H9 (cell line): ENCODE measurements at regions not wholly inside any gene's neighbourhood (a gene's known extent, or its start where the extent isn't known, plus 50 kb on each side); places are given as distances from the start of the nearest gene placed in this dataset.

Experiments
- DNase-seq: peaks from one replicate; pipeline ENCODE4 v3.0.0-alpha.2; 2017
- H2AFZ ChIP-seq: one replicate; pipeline ENCODE4 v1.6.1; 2013; ENCODE audit warnings: mild to moderate bottlenecking, low read length, control low read depth, moderate library complexity
- H2AK5ac ChIP-seq: 2 replicates; pipeline ENCODE4 v1.6.1; 2013; ENCODE audit warnings: low read length, control low read depth, mixed read lengths; ENCODE audit not compliant: insufficient read length
- H2BK120ac ChIP-seq: one replicate; pipeline ENCODE4 v1.6.1; 2013; ENCODE audit warnings: low read depth, mild to moderate bottlenecking, low read length, control low read depth, inconsistent platforms; ENCODE audit not compliant: poor library complexity, severe bottlenecking
- H2BK12ac ChIP-seq: 2 replicates; pipeline ENCODE4 v1.6.1; 2013; ENCODE audit warnings: low read length, control low read depth, mixed read lengths, low read depth; ENCODE audit not compliant: insufficient read length
- H2BK15ac ChIP-seq: 2 replicates; pipeline ENCODE4 v1.6.1; 2013; ENCODE audit warnings: low read depth, low read length, control low read depth
- H2BK20ac ChIP-seq: one replicate; pipeline ENCODE4 v1.6.1; 2013; ENCODE audit warnings: low read depth, mild to moderate bottlenecking, low read length, control low read depth, inconsistent platforms; ENCODE audit not compliant: poor library complexity, severe bottlenecking
- H2BK5ac ChIP-seq: 2 replicates; pipeline ENCODE4 v1.6.1; 2013; ENCODE audit warnings: low read length, control low read depth, mixed read lengths; ENCODE audit not compliant: insufficient read length
- H3K14ac ChIP-seq: 2 replicates; pipeline ENCODE4 v1.6.1; 2013; ENCODE audit warnings: low read length, control low read depth; ENCODE audit not compliant: insufficient read depth
- H3K18ac ChIP-seq: 2 replicates; pipeline ENCODE4 v1.6.1; 2013; ENCODE audit warnings: low read depth, mild to moderate bottlenecking, mixed read lengths, low read length, control low read depth; ENCODE audit not compliant: insufficient read length
- H3K23ac ChIP-seq: 2 replicates; pipeline ENCODE4 v1.6.1; 2013; ENCODE audit warnings: low read length, control low read depth, mixed read lengths, low read depth; ENCODE audit not compliant: insufficient read length
- H3K23me2 ChIP-seq: 2 replicates; pipeline ENCODE4 v1.6.1; 2013; ENCODE audit warnings: low read depth, mild to moderate bottlenecking, mixed read lengths, low read length, control low read depth; ENCODE audit not compliant: insufficient read length, poor library complexity, severe bottlenecking
- H3K27ac ChIP-seq: 2 replicates; pipeline ENCODE4 v1.5.1; 2013; ENCODE audit warnings: low read length, control low read depth, mixed read lengths, low read depth; ENCODE audit not compliant: insufficient read length
- H3K27me3 ChIP-seq: 2 replicates; pipeline ENCODE4 v1.6.1; 2013; ENCODE audit warnings: low read length, control low read depth, inconsistent platforms; ENCODE audit not compliant: insufficient read depth
- H3K4ac ChIP-seq: 2 replicates; pipeline ENCODE4 v1.6.1; 2013; ENCODE audit warnings: low read depth, mild to moderate bottlenecking, control low read depth, inconsistent platforms, low read length, moderate library complexity
- H3K4me1 ChIP-seq: 2 replicates; pipeline ENCODE4 v1.6.1; 2013; ENCODE audit warnings: low read length, control low read depth, inconsistent platforms; ENCODE audit not compliant: insufficient read depth
- H3K4me2 ChIP-seq: 2 replicates; pipeline ENCODE4 v1.6.1; 2013; ENCODE audit warnings: low read length, control low read depth, mixed read lengths; ENCODE audit not compliant: insufficient read length, insufficient read depth
- H3K56ac ChIP-seq: 2 replicates; pipeline ENCODE4 v1.6.1; 2013; ENCODE audit warnings: low read depth, mild to moderate bottlenecking, mixed read lengths, low read length, control low read depth; ENCODE audit not compliant: insufficient read length
- H3K79me1 ChIP-seq: 2 replicates; pipeline ENCODE4 v1.6.1; 2013; ENCODE audit warnings: low read depth, mild to moderate bottlenecking, moderate library complexity, low read length, control low read depth, inconsistent platforms; ENCODE audit not compliant: insufficient read depth, poor library complexity, severe bottlenecking
- H3K79me2 ChIP-seq: 2 replicates; pipeline ENCODE4 v1.6.1; 2013; ENCODE audit warnings: low read length, control low read depth, inconsistent platforms; ENCODE audit not compliant: insufficient read depth
- H3K9ac ChIP-seq: 2 replicates; pipeline ENCODE4 v1.6.1; 2013; ENCODE audit warnings: low read length, control low read depth, mixed read lengths; ENCODE audit not compliant: insufficient read length; ENCODE audit errors: extremely low read depth
- H3K9me3 ChIP-seq: one replicate; pipeline ENCODE4 v1.6.1; 2013; ENCODE audit warnings: low read depth, low read length, inconsistent platforms; ENCODE audit not compliant: control insufficient read depth
- H3T11ph ChIP-seq: one replicate; pipeline ENCODE4 v1.6.1; 2013; ENCODE audit warnings: mild to moderate bottlenecking, low read length, control low read depth, inconsistent platforms
- H4K20me1 ChIP-seq: one replicate; pipeline ENCODE4 v1.6.1; 2013; ENCODE audit not compliant: control insufficient read depth, insufficient read length, insufficient read depth
- H4K5ac ChIP-seq: 2 replicates; pipeline ENCODE4 v1.6.1; 2013; ENCODE audit warnings: low read depth, mild to moderate bottlenecking, mixed read lengths, low read length, control low read depth; ENCODE audit not compliant: insufficient read length
- H4K8ac ChIP-seq: replicated peaks from 2 replicates; pipeline ENCODE4 v1.6.1; 2013; ENCODE audit warnings: low read length, control low read depth, mixed read lengths, low read depth; ENCODE audit not compliant: insufficient read length
- H4K91ac ChIP-seq: 2 replicates; pipeline ENCODE4 v1.6.1; 2013; ENCODE audit warnings: low read depth, mild to moderate bottlenecking, moderate library complexity, mixed read lengths, low read length, control low read depth; ENCODE audit not compliant: insufficient read length
- H3K27ac Mint-ChIP-seq, 3 experiments: 2 replicates in 2 of 3; 3 replicates in 1 of 3; pipeline ENCODE4 v1.8.0; 2020 to 2021; ENCODE audit warnings: mixed read lengths in 3 of 3, mild to moderate bottlenecking in 1 of 3, moderate library complexity in 1 of 3
- H3K27me3 Mint-ChIP-seq: 2 replicates; pipeline ENCODE4 v1.8.0; 2021; ENCODE audit warnings: low read depth, mild to moderate bottlenecking, moderate library complexity, mixed read lengths
- H3K36me3 Mint-ChIP-seq, 3 experiments: 2 replicates in 2 of 3; 3 replicates in 1 of 3; pipeline ENCODE4 v1.8.0; 2020 to 2021; ENCODE audit warnings: low read depth in 3 of 3, mixed read lengths in 3 of 3; ENCODE audit not compliant: insufficient read depth in 1 of 3
- H3K4me1 Mint-ChIP-seq, 2 experiments: 2 replicates each; pipeline ENCODE4 v1.8.0; 2020; ENCODE audit warnings: mixed read lengths in 2 of 2
- H3K4me3 Mint-ChIP-seq, 2 experiments: 2 replicates in 1 of 2; 3 replicates in 1 of 2; pipeline ENCODE4 v1.8.0; 2020 to 2021; ENCODE audit warnings: mild to moderate bottlenecking in 2 of 2, mixed read lengths in 2 of 2, moderate library complexity in 1 of 2
- H3K9me3 Mint-ChIP-seq, 2 experiments: 2 replicates in 1 of 2; 3 replicates in 1 of 2; pipeline ENCODE4 v1.8.0; 2020; ENCODE audit warnings: mild to moderate bottlenecking in 2 of 2, mixed read lengths in 2 of 2, moderate library complexity in 1 of 2
- CTCF ChIP-seq: fragments of 200-600 bp; sonication (generic); conservative IDR thresholded peaks from 3 replicates; pipeline ENCODE4 v1.8.0; 2021; ENCODE audit warnings: antibody characterized with exemption, mild to moderate bottlenecking
- WGBS: extraction: QIAGEN DNeasy Blood & Tissue Kit; methylation state at CpG from one replicate; pipeline ENCODE4 v1.1.7; 2013; ENCODE audit warnings: missing lambda C conversion rate, low lambda C conversion rate, mixed read lengths; ENCODE audit not compliant: insufficient read length; ENCODE audit errors: extremely low coverage; 5-methylcytosine and 5-hydroxymethylcytosine counted together

DNA sequence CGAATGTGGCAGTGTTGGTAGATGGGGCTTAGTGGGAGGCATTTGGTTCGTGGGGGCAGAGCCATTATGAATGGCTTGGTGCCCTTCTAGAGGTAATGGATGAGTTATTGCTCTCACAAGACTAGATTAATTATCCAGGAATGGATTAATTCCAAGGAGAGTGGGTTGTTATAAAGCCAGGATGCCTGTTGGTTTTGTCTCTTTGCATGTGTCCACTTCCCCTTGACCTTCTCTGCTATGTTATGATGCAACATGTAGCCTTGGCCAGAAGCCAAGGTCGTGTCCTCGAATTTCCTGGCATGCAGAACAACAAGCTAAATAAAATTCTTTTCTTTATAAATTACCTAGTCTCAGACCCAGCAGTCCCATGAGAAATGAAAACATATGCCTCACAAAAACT lies 111.2 kb upstream of the PLS3 start:
- H2AFZ ChIP-seq = no peak overlapping the region
- no peaks in the 10 kb centered on the region for H3K4me1 ChIP-seq
- H3K4ac ChIP-seq = no peak overlapping the region
- no peak overlapping the region for H4K91ac ChIP-seq
- no peak for TF ChIP-seq CTCF
- H4K8ac ChIP-seq = no peak overlapping the region
- WGBS = no CpG with 5 or more reads among the region's 4 CpGs
- no peaks in the 10 kb centered on the region for H3K9me3 Mint-ChIP-seq
- H2BK15ac ChIP-seq = no peak overlapping the region
- no peak overlapping the region for H2AK5ac ChIP-seq
- no peak overlapping the region for H3K27ac Mint-ChIP-seq
- no peaks in the 10 kb centered on the region for H3K27me3 ChIP-seq
- H3K9me3 ChIP-seq = no peaks in the 10 kb centered on the region
- no peak overlapping the region for H2BK120ac ChIP-seq
- H3K23ac ChIP-seq = no peak overlapping the region
- H2BK5ac ChIP-seq = no peak overlapping the region
- H2BK20ac ChIP-seq = no peak overlapping the region
- no peak overlapping the region for H3K18ac ChIP-seq
- no peak for DNase-seq
- H3K4me3 Mint-ChIP-seq = no peak overlapping the region
- no peaks in the 10 kb centered on the region for H3K79me2 ChIP-seq
- H3K14ac ChIP-seq = no peak overlapping the region
- H3K4me1 Mint-ChIP-seq = no peaks in the 10 kb centered on the region
- no peaks in the 10 kb centered on the region for H3K23me2 ChIP-seq
- H3K56ac ChIP-seq = no peak overlapping the region
- H3K27ac ChIP-seq = no peak overlapping the region
- H3K79me1 ChIP-seq = no peaks in the 10 kb centered on the region
- peaks cover 1% of the 10 kb centered on the region for H3K27me3 Mint-ChIP-seq
- H4K5ac ChIP-seq = no peak overlapping the region
- no peaks in the 10 kb centered on the region for H4K20me1 ChIP-seq
- no peaks in the 10 kb centered on the region for H3K36me3 Mint-ChIP-seq
- no peak overlapping the region for H3T11ph ChIP-seq
- no peak overlapping the region for H3K9ac ChIP-seq
- H2BK12ac ChIP-seq = no peak overlapping the region
- H3K4me2 ChIP-seq = no peak overlapping the region
